IPS DF 4.7 (cell line): ENCODE measurements at regions not wholly inside any gene's neighbourhood (a gene's known extent, or its start where the extent isn't known, plus 50 kb on each side); places are given as distances from the start of the nearest gene placed in this dataset.

Experiments
- DNase-seq: peaks from one replicate; pipeline ENCODE4 v3.0.0-alpha.2; 2013; ENCODE audit warnings: low spot score; ENCODE audit errors: extremely low read depth

DNA sequence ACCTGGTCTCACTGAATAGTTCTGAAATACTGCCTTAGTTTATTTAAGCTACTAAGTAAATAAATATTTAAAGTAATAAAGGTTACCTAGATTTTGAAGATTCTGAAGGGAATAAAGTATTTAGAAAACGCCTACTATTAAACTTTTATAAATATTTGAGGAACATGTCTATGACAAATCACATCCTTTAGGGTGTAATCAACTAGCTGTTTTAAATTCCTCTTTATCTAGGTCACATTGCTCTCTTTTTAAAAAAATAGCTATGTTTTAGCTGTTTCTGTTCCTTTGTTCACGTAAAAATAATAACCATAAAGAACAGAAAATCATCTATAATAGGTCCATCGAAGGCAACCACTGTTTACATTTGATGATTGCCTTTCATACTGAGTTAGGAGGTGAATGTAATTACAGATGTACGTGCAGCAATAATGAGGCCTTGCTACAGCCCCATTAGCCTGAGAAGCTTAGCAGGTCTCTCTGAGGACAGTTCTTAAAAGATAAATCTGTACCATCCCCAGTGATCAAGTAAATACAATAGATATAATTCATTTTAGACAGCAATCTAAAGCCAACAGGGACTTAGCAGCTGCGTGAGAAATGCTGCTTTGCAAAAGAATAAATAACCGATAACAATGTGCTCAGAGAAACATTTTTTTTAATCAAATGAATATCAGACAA is 449.5 kb downstream of the LIG4 start:
- no peak for DNase-seq

GRCh38 chr13:107764046-107764445 is 451.3 kb downstream of the LIG4 start:
- no peak for DNase-seq

GRCh38 chr13:107753748-107754147 is 461.6 kb downstream of the LIG4 start:
- DNase-seq = no peak

- no peak for DNase-seq
These were observed 462.0 kb downstream of the LIG4 start for GRCh38 chr13:107753291-107753690.

DNA sequence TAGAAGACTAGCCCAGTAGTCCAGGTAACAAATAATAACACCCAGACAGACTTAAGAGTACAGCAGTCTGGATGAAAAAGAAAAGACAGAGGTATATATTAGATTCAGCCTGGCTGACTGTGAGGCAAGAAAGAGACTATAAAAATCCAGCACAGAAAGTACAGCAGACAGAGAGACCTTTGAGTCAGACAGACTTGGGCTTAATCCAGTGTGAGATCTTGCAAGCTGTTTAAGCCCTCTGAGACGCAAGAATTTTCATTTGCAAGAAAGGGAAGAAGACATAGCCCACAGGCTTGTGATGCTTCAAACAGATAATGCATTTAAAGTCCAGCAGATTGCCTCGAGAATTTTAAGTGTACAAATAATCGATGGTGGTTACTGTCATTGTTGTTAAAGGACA is 471.4 kb downstream of the LIG4 start:
- DNase-seq = no peak

GRCh38 chr13:107743526-107743925 is 471.8 kb downstream of the LIG4 start:
- no peak for DNase-seq

DNA sequence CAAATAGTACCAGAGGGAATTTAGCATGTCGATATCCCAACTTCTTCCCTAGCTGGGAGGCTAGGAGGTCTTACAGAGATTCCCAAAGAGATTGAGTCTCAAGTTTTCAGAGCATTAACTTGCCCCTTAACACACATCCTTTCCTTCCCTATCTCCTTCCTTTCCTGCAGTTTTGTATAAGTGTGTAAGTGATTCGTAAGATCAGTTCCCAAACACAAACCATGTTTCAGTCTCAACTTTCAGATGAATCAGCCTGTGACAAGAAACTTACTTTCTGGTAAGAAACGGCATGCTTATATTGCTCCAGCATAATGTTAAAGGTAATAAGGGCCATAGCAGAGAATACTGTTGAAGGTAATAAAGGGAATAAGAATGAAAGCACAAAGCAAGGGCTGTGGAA is 472.2 kb downstream of the LIG4 start:
- no peak for DNase-seq

GRCh38 chr13:107742544-107742943 is 472.8 kb downstream of the LIG4 start:
- no peak for DNase-seq

- no peak for DNase-seq
These were observed 477.3 kb downstream of the LIG4 start for GRCh38 chr13:107738004-107738403.

- no peak for DNase-seq
These were observed 478.6 kb downstream of the LIG4 start for GRCh38 chr13:107736731-107737130.

DNA sequence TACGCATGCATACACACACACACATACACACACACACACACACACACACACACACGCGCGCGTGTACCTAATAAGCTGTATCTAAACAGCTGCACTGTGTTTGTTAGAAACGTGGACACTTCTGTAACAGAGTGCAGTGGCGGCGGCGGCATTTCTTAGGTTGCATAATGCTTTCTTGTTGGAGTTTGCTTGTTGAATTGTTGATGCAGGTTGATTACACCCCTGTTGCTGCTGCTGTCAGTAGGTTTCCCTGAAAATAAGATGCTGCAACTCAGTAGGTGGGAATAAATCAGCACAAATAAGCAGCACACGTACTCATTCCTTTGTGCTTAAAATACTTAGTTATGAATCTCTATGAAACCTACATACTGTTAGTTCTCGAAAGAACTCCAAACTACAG is 479.2 kb downstream of the LIG4 start:
- DNase-seq = no peak

GRCh38 chr13:107734891-107735625 is 480.3 kb downstream of the LIG4 start:
- DNase-seq = no peak

- DNase-seq = no peak
These were observed 482.1 kb downstream of the LIG4 start for GRCh38 chr13:107733276-107733675.

DNA sequence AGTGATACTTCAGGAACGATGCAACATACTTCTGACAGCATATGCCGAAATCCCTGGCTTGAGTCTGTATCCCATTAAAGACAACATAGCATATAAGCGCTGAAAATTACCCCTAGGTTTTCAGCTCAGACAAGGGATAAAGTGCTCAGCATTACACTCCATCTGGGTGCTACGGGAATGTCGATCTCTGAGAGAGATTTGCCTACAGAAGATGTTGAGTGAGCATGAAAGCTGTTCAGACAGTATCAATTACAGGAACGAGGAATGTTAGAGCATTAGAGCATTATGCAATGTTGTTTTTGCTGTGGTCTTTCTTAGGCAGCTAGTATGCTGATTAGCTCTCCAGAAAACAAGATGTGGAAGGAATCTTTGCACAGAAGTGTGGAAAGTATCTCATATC is 484.5 kb downstream of the LIG4 start:
- DNase-seq = no peak

GRCh38 chr13:107721125-107721869 is 494.0 kb downstream of the LIG4 start:
- no peak for DNase-seq

DNA sequence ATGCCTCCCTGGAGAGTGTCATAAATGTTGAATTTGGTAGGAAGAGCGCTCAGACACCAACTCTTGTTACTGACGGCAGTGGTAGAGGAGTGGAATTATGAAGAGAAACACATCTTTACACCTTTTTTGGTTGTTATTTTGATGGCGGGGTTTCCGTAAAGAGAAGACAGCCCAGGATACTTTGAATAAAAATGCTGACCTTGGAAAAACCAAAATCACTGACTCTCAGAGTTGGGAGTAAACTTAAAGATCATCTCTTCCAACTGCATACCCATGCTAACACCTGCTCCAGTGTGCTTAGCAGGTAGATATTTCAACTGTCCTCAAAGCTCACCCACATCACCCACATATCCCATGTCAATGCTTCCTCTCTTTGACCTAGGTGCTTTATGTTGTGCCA is 498.6 kb downstream of the LIG4 start:
- DNase-seq = no peak

GRCh38 chr13:107716241-107716640 is 499.1 kb downstream of the LIG4 start:
- no peak for DNase-seq

DNA sequence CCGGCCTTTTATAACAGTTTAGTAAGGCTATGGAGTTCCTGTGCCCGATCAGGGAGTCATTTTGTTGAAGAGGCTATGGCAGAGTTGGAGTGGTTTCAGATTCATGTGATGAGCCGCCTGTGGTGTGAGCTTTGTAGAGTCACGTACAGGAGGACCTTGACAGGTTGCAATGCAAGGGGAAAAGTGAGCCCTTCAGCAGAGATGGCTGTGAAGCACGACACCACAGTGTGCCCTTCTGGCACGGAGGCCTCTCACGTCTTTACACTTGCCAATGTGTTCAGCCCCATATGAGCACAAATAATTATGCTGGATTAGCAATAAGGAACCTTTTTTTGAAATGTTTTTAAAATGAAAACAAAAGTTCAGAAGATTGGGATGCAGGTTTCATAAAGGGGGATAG is 499.8 kb downstream of the LIG4 start:
- DNase-seq = no peak

GRCh38 chr13:107713314-107713713 is 502.0 kb downstream of the LIG4 start:
- DNase-seq = no peak

DNA sequence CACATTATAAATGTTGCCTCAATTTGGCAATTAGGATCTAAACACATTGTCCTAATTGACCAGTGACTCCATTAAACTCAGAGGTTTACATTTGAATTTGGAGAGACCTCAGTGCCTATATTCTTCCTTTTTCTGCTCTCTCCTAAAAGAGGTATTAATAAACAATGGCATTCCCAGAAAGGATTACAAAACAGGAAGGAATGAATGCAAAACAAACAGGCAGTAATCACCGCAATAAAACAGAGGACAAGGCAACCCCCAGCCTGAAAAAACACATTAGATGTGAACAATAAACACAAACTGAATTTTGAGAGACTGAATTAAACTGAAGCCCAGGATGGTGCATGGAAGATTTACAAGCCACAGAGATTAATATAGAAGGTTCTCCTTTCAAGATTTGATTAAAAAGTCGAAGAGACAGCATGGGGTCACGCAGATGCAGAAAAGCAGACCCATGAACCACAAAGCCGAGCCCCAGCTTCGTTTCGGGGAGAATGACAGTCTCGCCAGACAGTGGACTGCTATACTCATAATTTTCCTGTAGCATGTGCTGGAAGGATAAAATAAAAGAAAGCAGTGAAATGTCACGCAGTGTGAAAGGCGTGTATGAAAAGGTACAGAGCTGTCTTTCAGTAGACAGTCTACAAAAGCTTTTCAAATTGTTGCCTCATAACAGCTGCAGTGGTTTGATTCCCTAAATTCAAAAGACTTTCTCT is 503.0 kb downstream of the LIG4 start:
- DNase-seq = no peak

DNA sequence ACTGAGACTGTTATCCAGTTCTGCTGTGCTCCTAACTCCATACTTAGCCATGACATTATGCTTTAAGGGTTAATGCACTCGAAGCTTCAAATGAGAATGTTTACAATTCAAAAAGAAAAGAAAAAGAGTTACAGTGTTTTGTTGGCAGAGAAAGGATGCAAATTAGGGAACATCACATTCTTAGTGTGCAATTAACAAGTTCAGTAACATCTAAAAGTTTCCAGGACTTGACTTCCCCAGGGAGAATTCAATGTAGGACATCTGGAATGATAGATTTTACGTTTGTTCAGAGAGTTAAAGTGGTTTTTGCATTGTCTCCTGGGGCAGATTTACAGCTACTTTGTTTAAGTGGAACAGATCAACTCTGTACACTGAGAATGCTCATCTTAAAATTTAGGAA is 525.2 kb downstream of the LIG4 start:
- no peak for DNase-seq

- DNase-seq = no peak
These were observed 529.5 kb downstream of the LIG4 start for GRCh38 chr13:107685876-107686275.
